ENCODE measurements at regions not wholly inside any gene's neighbourhood (a gene's known extent, or its start where the extent isn't known, plus 50 kb on each side); places are given as distances from the start of the nearest gene placed in this dataset.

- POLR2A ChIA-PET (ENCODE audit: unreplicated experiment) = no interaction called here
- dilution Hi-C loops (cut with HindIII; ENCODE audit: low sequenced_read_pairs, unreplicated experiment) (no loop called here), intact Hi-C loops (cut with micrococcal nuclease) (no loop called here), in situ Hi-C loops (cut with MboI; ENCODE audit: low sequenced_read_pairs) (no loop called here)
- Histone ChIP-seq H3K4me1 (ENCODE audit: control insufficient read depth, insufficient read depth, low read length) (no peaks in the 10 kb centered on the region), H3K14ac (replicated peaks; ENCODE audit: low read depth, low read length) (no peak overlapping the region), H3K4me2 (ENCODE audit: low read depth, low read length) (no peak overlapping the region), H2BK15ac (ENCODE audit: low read depth, low read length) (no peak overlapping the region), H3K18ac (ENCODE audit: low read depth, low read length) (no peak overlapping the region), H2AFZ (replicated peaks; ENCODE audit: low read length, poor library complexity) (no peak overlapping the region), H3K4me3 (ENCODE audit: insufficient read depth, low read depth, low read length) (no peak overlapping the region), H3K23ac (ENCODE audit: low read depth, low read length) (no peak overlapping the region), H4K91ac (ENCODE audit: insufficient read depth, low read depth, low read length) (no peak overlapping the region), H3K4ac (ENCODE audit: low read depth, low read length) (no peak overlapping the region), H3K9me3 (ENCODE audit: control insufficient read depth, insufficient read depth, low read length) (no peaks in the 10 kb centered on the region), H3K79me1 (ENCODE audit: low read depth in 1 of 2, low read length in 2 of 2) (no peaks in the 10 kb centered on the region), H2AK9ac (replicated peaks; ENCODE audit: low read depth, low read length, poor library complexity) (no peak overlapping the region), H3K56ac (ENCODE audit: extremely low read depth, insufficient read depth, low read length) (no peak overlapping the region), H2BK5ac (ENCODE audit: low read depth, low read length, poor library complexity, severe bottlenecking) (no peak overlapping the region), H2BK120ac (ENCODE audit: low read depth, low read length) (no peak overlapping the region), H3K9ac (ENCODE audit: low read depth, low read length) (no peak overlapping the region), H3K27me3 (ENCODE audit: control insufficient read depth, insufficient read depth, low read length) (no peaks in the 10 kb centered on the region), H4K20me1 (ENCODE audit: insufficient read depth, low read length) (no peaks in the 10 kb centered on the region), H4K5ac (ENCODE audit: low read depth, low read length) (no peak overlapping the region), H2AK5ac (ENCODE audit: low read depth, low read length) (no peak overlapping the region), H3K36me3 (ENCODE audit: control insufficient read depth, insufficient read depth, low read length) (no peaks in the 10 kb centered on the region), H4K8ac (ENCODE audit: low read depth in 2 of 2, low read length in 2 of 2) (no peak overlapping the region), H2BK20ac (ENCODE audit: low read depth, low read length) (no peak overlapping the region), H3K27ac (ENCODE audit: insufficient read depth, low read length) (no peak overlapping the region), H3K9me1 (ENCODE audit: insufficient read depth, low read length) (no peaks in the 10 kb centered on the region)
- CTCF ChIA-PET = no interaction called here
- no CpG with 5 or more reads among the region's 1 CpG for WGBS, 2 experiments (ENCODE audit: extremely low coverage in 2 of 2, insufficient read length in 1 of 2)
- DNase-seq (no peak), ATAC-seq (ENCODE audit: low read depth) (no peak)
- TF ChIP-seq RFX5 (IDR thresholded peaks at IDR 0.05; ENCODE audit: low read depth, low read length) (no peak), BHLHE40 (IDR thresholded peaks at IDR 0.05; ENCODE audit: low read depth, low read length) (no peak), MAZ (IDR thresholded peaks at IDR 0.05; ENCODE audit: borderline replicate concordance, low read depth, low read length) (no peak), USF2 (IDR thresholded peaks at IDR 0.05; ENCODE audit: low read depth, low read length) (no peak), ELK1 (IDR thresholded peaks at IDR 0.05; ENCODE audit: borderline replicate concordance, low read depth, low read length) (no peak), POLR2A (IDR thresholded peaks at IDR 0.05; ENCODE audit: low read depth, low read length) (no peak), RAD21 (IDR thresholded peaks at IDR 0.05; ENCODE audit: low read length) (no peak)
- no TSS peak for BruUV-seq (replicated peaks)
Observed at GRCh38 chr14:26330982-26331381, 266.9 kb downstream of the NOVA1 start.
